Myocyte (in vitro differentiated cells): ENCODE measurements at regions not wholly inside any gene's neighbourhood (a gene's known extent, or its start where the extent isn't known, plus 50 kb on each side); places are given as distances from the start of the nearest gene placed in this dataset.
A peak's percentile ranks its signal among the peaks of the same experiment; 100 is the strongest.

Experiments
- DNase-seq: peaks from one replicate; pipeline ENCODE4 v3.0.0-alpha.2; 2012; ENCODE audit warnings: low read depth

- DNase-seq, result no peak
These were observed 190.6 kb upstream of the RAB4A start for GRCh38 chr1:229080361-229080760.

GRCh38 chr1:229085291-229085690 lies 185.6 kb upstream of the RAB4A start:
- DNase-seq, result no peak

GRCh38 chr1:229086091-229086490 lies 184.8 kb upstream of the RAB4A start:
- no peak for DNase-seq

GRCh38 chr1:229086686-229087085 lies 184.2 kb upstream of the RAB4A start:
- no peak for DNase-seq

- peak; percentile 39 for DNase-seq
These were observed 183.6 kb upstream of the RAB4A start for GRCh38 chr1:229087339-229087738.

GRCh38 chr1:229087906-229088305 lies 183.0 kb upstream of the RAB4A start:
- DNase-seq, result no peak

DNA sequence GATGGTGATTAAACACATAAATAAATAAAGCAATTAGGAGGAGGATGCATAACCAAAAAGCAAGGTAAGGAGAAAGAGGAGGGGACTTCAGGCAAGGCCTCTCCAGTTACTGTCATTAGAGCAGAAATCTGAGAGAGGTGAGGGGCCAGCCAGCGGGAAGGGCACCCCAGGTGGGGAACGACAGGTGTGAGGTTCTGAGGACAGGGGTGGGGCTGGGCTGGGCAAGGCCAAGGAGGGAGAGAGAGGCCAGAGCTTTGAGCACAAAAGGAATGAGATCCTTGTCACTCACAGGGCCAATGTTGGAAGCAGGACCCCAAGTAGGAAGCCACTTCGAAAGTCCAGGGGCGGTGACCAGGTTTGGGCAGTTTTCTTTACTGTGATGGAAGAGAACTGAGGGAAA lies 182.2 kb upstream of the RAB4A start:
- DNase-seq, result no peak

DNA sequence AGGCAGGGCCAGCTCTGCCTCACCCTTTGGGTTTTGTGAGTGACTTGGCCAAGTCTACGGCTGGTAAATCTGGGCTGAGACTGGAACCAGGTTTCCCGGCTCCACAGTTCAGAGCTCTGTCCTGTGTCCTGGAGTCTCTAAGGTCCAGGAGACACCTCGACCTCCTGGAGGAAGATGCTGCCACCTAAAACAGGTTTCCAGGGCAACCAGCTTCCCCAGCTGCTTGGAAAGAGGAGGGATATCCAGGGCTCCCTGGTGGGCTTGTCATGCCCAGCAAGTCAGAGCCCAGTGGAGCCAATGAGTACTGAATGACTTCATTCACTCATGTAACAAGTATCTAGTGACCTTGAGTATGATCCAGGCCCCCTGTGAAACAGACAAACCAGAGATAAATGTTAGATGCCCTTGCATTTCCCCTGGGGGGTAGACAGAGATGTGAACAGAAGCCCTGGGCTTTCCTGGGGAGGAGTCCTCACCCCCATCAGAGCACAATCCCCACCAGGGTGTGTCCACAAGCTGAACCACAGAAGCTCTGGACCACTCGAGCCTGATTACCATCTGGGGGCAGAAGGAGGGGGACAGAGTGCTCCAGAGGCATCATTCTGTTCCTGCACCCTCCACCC lies 181.2 kb upstream of the RAB4A start:
- no peak for DNase-seq

DNA sequence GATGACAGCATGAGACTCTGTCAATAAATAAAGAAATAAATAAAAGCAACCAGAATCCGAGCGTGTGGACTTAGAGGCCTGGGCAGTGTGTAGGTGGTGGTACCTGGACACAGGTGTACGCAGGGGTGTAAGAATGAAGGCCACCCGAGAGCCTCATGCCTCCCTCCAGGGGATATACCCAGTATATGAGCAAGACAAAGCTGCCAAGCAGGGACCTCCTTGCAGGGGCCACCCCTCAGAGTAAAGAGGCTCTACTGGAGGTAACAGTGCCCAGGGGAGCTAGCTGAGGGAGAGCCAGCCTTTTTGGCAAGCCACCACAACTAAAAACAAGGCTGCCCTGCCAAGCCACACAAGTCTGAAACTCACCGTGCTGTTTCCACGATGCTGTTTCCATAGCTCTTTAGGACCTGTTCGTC lies 179.2 kb upstream of the RAB4A start:
- DNase-seq, result no peak

- DNase-seq, result no peak
These were observed 178.3 kb upstream of the RAB4A start for GRCh38 chr1:229092377-229093237.

- no peak for DNase-seq
These were observed 177.7 kb upstream of the RAB4A start for GRCh38 chr1:229093238-229093540.

- DNase-seq, result no peak
These were observed 177.1 kb upstream of the RAB4A start for GRCh38 chr1:229093609-229094336.

DNA sequence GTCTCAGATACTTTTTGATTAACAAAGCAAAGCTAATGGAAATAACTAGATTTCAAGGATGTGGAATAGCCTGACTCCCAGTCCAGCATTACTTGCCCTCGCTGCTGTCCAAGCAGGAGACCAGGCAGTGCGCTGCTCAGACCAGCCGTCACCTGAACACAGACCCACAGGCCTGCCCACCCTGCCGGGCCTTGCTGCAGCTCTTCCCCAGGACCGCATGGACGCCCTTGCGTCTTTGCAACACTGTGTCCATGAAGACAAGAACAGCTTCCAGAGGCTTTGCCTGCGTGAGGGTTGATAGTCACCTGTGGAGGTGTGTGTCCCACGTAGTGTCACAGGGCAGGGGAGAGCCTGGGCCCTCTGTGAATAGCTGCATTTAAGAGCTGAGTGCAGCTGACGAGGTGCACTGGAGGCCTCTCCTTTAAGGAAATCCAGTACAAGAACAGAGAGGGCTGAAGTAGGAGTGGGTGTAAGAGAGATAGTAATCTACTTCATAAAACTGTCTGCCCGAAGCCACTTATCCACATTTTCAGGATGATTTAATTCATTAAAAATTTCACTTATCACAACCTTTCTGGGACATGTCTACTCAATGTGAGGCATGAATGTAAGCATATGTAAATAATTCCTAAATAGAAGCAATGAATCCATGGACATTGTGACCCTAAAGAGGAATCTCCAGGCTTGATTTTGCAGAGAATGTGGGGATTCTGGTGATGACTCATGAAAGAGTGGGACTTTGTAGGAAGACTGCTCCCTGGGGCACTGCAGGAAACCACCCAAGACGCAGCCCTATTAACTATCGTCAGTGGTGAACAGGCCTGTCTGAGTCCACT lies 176.2 kb upstream of the RAB4A start:
- DNase-seq, result no peak

DNA sequence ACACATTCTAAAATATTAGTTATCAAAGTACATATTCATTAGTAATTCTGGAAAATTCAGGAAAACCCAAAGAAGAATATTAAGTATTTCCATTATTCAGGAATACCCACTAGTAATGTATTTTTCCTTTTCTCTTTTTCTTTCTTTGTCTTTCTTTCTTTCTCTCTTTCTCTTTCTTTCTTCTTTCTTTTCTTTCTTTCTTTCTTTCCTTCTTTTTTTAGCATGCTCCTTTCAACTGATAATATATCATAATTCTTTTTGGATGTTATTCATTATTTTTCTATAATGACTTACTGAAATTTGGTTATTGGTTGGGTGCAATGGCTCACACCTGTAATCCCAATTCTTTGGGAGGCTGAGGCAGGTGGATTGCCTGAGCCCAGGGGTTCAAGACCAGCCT lies 175.6 kb upstream of the RAB4A start:
- DNase-seq, result no peak

GRCh38 chr1:229097356-229097755 lies 173.6 kb upstream of the RAB4A start:
- no peak for DNase-seq

DNA sequence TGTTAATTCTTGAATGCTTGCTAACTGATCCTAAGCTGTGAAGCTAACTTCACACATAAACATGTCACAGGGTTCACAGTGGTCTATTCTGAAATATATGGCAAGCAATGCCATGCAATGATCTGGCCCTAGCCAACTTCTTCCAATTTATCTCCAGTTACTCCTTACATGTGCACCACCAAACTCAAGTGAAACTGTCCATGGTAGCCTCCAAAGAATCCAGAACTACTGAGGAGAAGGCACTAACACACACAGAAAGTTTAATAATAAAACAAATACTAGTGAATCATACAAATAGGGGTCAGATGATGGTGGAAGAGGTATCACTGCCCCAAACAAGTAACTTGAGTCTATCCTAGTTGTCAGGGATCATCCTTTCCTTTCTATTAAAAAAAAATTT lies 172.6 kb upstream of the RAB4A start:
- no peak for DNase-seq

- DNase-seq, result no peak
These were observed 171.9 kb upstream of the RAB4A start for GRCh38 chr1:229098903-229099578.

DNA sequence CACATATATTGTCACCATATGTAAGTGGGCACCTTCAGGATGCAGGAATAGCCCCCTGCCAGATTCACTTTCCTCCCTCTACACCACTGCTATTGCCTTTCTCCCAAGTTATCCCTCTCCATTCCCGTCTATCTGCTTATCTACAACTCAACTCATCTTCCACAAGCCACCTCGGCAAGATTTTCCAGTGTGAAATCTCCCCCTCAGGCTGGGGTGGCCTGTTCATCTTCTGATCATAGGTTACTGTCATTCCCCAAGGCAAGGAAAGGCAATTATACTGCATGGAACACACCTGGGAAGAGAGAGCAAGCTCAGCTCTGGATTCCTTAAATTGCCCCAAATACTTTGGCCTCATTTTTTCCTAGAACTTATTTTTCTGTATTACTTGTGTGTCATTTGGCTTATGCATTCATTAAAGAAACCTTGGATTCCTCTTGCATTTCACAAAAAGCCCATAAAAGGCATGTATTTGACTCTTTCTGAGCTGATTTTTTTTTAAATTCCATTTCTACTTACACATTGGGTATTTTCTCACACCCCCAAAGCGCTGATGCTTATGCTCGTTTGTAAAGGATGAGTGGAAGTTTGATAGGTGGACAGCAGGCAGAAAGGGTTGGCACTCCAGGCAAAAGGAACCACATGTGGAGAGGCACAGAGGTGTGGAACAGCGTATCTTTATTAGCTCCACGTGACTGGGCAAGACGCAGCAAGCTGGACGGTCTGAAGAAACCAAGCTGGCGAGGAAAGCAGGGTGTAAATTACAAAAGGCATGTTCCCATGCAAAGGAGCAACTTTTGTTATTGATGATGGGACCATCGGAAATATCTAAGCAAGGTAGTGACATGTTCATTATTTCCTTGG lies 169.7 kb upstream of the RAB4A start:
- no peak for DNase-seq

GRCh38 chr1:229102741-229103391 lies 168.0 kb upstream of the RAB4A start:
- DNase-seq, result no peak
